Spleen (tissue), 11 donors: ENCODE measurements at regions not wholly inside any gene's neighbourhood (a gene's known extent, or its start where the extent isn't known, plus 50 kb on each side); places are given as distances from the start of the nearest gene placed in this dataset.

ENCODE experiments used
- DNase-seq: peaks from one replicate; pipeline ENCODE4 v3.0.0-alpha.2; 2020
- H3K27ac ChIP-seq, 8 donors: fragments of 200-600 bp; sonication (generic) in 7 of 8; 1 replicate in 4 of 8; 2 replicates in 4 of 8; pipeline versions ENCODE4 v1.5.0 to v1.8.0; 2016 to 2021; ENCODE audit warnings: inconsistent platforms in 4 of 8, mild to moderate bottlenecking in 4 of 8, moderate library complexity in 1 of 8
- H3K27me3 ChIP-seq, 7 donors: fragments of 200-600 bp; sonication (generic) in 6 of 7; replicated peaks in 1 of 7; 1 replicate in 4 of 7; 2 replicates in 3 of 7; pipeline versions ENCODE4 v1.5.0 to v1.8.0; 2016 to 2021; ENCODE audit warnings: inconsistent platforms in 3 of 7, mild to moderate bottlenecking in 1 of 7
- H3K36me3 ChIP-seq, 6 donors: fragments of 200-600 bp; sonication (generic) in 5 of 6; 1 replicate in 4 of 6; 2 replicates in 2 of 6; pipeline versions ENCODE4 v1.5.0 to v1.8.0; 2016 to 2021; ENCODE audit warnings: inconsistent platforms in 2 of 6
- H3K4me1 ChIP-seq, 6 donors: fragments of 200-600 bp; sonication (generic) in 5 of 6; 1 replicate in 3 of 6; 2 replicates in 3 of 6; pipeline versions ENCODE4 v1.5.0 to v1.8.0; 2016 to 2021; ENCODE audit warnings: inconsistent platforms in 3 of 6
- H3K4me3 ChIP-seq, 8 donors: fragments of 200-600 bp; sonication (generic) in 7 of 8; 1 replicate in 4 of 8; 2 replicates in 4 of 8; pipeline versions ENCODE4 v1.5.0 to v1.8.0; 2016 to 2021; ENCODE audit warnings: inconsistent platforms in 4 of 8, mild to moderate bottlenecking in 4 of 8, moderate library complexity in 2 of 8
- H3K9me3 ChIP-seq, 8 donors: fragments of 200-600 bp; sonication (generic) in 7 of 8; 1 replicate in 4 of 8; 2 replicates in 4 of 8; pipeline versions ENCODE4 v1.5.0 to v1.8.0; 2016 to 2021; ENCODE audit warnings: inconsistent platforms in 4 of 8
- POLR2A ChIP-seq, 3 donors: fragments of 450-650 bp; IDR thresholded peaks; one replicate each; pipeline ENCODE4 v1.5.1; 2017; ENCODE audit warnings: antibody characterized with exemption in 3 of 3, mild to moderate bottlenecking in 1 of 3
- POLR2AphosphoS5 ChIP-seq, 3 donors: sonication (generic); formaldehyde crosslinking; IDR thresholded peaks; one replicate each; pipeline ENCODE4 v1.5.1; 2017; ENCODE audit warnings: antibody characterized with exemption in 3 of 3
- WGBS, 5 donors: extraction: QIAGEN DNeasy Blood & Tissue Kit in 3 of 5; methylation state at CpG; one replicate each; pipeline versions ENCODE4 v1.1.5 to v1.1.7; 2013 to 2018; 5-methylcytosine and 5-hydroxymethylcytosine counted together
- intact Hi-C: fragments of 100-400 bp; cut with DNase I; formaldehyde crosslinking; loops from one replicate; pipeline ENCODE4 v1.15.0; 2023; ENCODE audit warnings: low total_unique reads
- TF ChIP-seq, protein P1 (sequence below), 11 experiments: fragments of 200-600 bp in 7 of 11; fragments of 450-650 bp in 4 of 11; sonication (generic) in 4 of 11; IDR thresholded peaks in 8 of 11; conservative IDR thresholded peaks in 3 of 11; 1 replicate in 7 of 11; 2 replicates in 4 of 11; pipeline versions ENCODE4 v1.4.0 to v1.8.0; 2016 to 2021; ENCODE audit warnings: antibody characterized with exemption in 11 of 11, inconsistent platforms in 4 of 11, mild to moderate bottlenecking in 1 of 11
- donor health status: healthy with polysubstance abuse.
- donor health status: DM: no; HTN: no; CAD: no; lungs with moderate emphysema.
- donor health status: DM: no; HTN: no; CAD: no.
- donor health status: Bipolar disorder and iron deficiency.
- donor health status: healthy.
- donor health status: DM: no; HTN: no; CAD: no.
- donor health status: DM: yes; HTN: yes; CAD: no.

DNA sequence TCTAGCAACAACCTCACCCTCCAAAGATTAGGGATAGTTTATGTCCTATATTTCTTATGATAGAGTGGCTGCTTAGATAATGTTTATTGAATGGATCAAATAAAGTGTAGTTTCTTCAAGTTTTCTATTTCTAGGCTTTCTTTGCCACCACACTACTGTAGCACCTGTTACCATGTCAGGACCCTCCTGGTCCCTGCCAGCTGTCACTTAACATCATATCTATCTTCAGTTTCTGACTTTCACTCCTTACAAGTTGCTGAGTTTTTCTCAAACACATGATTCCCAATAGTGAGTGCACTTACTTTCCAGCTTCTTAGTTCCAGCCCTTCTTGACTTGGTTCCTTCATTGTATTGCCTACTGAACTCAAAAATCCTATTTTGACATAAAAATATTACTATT lies 593.9 kb upstream of the PITX2 start:
- no peak for TF ChIP-seq POLR2AphosphoS5 (IDR thresholded peaks at IDR 0.05)
- no peak for TF ChIP-seq POLR2A (IDR thresholded peaks at IDR 0.05)
- TF ChIP-seq, protein P1, sequence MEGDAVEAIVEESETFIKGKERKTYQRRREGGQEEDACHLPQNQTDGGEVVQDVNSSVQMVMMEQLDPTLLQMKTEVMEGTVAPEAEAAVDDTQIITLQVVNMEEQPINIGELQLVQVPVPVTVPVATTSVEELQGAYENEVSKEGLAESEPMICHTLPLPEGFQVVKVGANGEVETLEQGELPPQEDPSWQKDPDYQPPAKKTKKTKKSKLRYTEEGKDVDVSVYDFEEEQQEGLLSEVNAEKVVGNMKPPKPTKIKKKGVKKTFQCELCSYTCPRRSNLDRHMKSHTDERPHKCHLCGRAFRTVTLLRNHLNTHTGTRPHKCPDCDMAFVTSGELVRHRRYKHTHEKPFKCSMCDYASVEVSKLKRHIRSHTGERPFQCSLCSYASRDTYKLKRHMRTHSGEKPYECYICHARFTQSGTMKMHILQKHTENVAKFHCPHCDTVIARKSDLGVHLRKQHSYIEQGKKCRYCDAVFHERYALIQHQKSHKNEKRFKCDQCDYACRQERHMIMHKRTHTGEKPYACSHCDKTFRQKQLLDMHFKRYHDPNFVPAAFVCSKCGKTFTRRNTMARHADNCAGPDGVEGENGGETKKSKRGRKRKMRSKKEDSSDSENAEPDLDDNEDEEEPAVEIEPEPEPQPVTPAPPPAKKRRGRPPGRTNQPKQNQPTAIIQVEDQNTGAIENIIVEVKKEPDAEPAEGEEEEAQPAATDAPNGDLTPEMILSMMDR (IDR thresholded peaks at IDR 0.05 in 8 of 11, conservative IDR thresholded peaks at IDR 0.05 in 3 of 11) = no peak
- DNase-seq = no peak
- intact Hi-C loops = no loop called here

DNA sequence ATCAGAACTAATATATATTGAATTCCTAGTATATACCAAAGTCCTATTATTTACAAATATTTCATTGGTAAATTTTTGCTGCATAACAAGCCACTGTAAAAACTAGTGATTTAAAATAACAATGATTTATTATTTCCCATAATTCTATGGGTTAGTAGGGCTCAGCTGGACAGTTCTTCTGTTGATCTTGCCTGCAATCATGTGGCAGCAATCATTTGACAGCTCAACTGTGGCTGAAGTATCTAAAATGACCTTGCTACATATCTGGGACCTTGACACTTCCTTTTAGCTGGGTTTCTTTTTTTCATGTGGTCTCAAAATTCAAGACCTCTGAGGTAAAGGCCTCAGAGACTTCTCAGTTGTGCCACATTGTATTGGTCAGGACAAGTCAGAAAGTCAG lies 598.5 kb upstream of the PITX2 start:
- intact Hi-C loops = no loop called here
- Histone ChIP-seq H3K9me3 (peaks cover 0 to 6% (median 0%) of the 10 kb centered on the region in 8 donors), H3K36me3 (no peaks in the 10 kb centered on the region), H3K27ac (no peak overlapping the region), H3K4me3 (no peak overlapping the region), H3K4me1 (no peaks in the 10 kb centered on the region), H3K27me3 (no peaks in the 10 kb centered on the region)
- DNase-seq = no peak
- TF ChIP-seq POLR2A (IDR thresholded peaks at IDR 0.05) (no peak), POLR2AphosphoS5 (IDR thresholded peaks at IDR 0.05) (no peak)
- TF ChIP-seq, protein P1 (IDR thresholded peaks at IDR 0.05 in 8 of 11, conservative IDR thresholded peaks at IDR 0.05 in 3 of 11) = no peak

More for the DNA sequence above, 593.9 kb upstream of the PITX2 start:
- H3K27me3 ChIP-seq = no peaks in the 10 kb centered on the region
- peaks cover 0 to 6% (median 0%) of the 10 kb centered on the region in 8 donors for H3K9me3 ChIP-seq
- no peaks in the 10 kb centered on the region for H3K36me3 ChIP-seq
- H3K4me1 ChIP-seq = no peaks in the 10 kb centered on the region
- H3K4me3 ChIP-seq = no peak overlapping the region
- H3K27ac ChIP-seq = no peak overlapping the region

DNA sequence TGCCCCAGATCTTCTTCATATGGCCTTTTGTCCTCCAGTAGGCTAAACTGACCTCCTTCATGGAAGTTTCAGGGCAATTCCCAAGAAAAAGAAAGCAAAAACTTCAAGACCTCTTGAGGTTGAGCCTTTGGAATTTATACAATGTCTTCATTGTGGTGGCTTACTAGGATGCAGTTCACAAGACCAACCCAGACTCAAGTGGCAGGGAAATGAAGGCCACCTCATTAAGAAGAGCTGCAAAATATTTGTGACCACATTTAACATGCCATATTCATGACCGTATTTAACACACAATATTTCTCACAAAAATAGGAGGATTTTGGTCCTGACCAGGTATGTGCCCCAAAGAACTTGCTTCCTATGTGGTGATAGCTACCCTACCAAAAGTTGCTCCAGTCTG lies 605.5 kb upstream of the PITX2 start:
- no peaks in the 10 kb centered on the region for H3K36me3 ChIP-seq
- intact Hi-C loops = no loop called here
- no peak for DNase-seq

DNA sequence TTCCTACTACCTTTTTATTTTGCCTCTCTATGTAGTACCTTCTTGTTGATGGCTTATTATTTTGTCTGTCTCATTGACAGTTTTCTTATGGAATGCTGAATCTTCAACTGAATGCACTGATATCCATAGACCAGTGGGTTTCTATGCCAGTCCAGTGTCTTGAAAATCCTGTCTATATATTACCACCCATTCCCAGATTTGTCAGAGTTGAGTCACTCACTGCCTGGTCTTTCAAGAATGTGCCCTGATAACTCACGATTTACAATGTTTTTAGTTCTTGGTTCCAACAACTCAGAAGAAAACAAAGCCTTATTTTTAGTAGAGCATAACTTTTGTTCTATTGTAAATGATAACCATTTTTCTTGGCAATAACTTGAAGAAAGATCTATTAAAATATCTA lies 606.0 kb upstream of the PITX2 start:
- H3K27me3 ChIP-seq = no peaks in the 10 kb centered on the region

More for the DNA sequence above, 605.5 kb upstream of the PITX2 start:
- H3K27ac ChIP-seq = no peak overlapping the region
- WGBS, 5 donors = 81 to 100% (median 90%) methylated on average over 1 of the region's 1 CpG
- no peaks in the 10 kb centered on the region for H3K9me3 ChIP-seq
- no peaks in the 10 kb centered on the region for H3K4me1 ChIP-seq
- TF ChIP-seq POLR2AphosphoS5 (IDR thresholded peaks at IDR 0.05) (no peak), POLR2A (IDR thresholded peaks at IDR 0.05) (no peak)
- TF ChIP-seq, protein P1 (IDR thresholded peaks at IDR 0.05 in 8 of 11, conservative IDR thresholded peaks at IDR 0.05 in 3 of 11) = no peak
- H3K27me3 ChIP-seq = no peaks in the 10 kb centered on the region
- no peak overlapping the region for H3K4me3 ChIP-seq

More for the DNA sequence above, 606.0 kb upstream of the PITX2 start:
- no peaks in the 10 kb centered on the region for H3K9me3 ChIP-seq
- DNase-seq = no peak
- WGBS, 5 donors = 47 to 72% (median 60%) methylated on average over 1 of the region's 1 CpG
- intact Hi-C loops = no loop called here
- H3K4me1 ChIP-seq = no peaks in the 10 kb centered on the region
- H3K36me3 ChIP-seq = no peaks in the 10 kb centered on the region
- TF ChIP-seq POLR2A (IDR thresholded peaks at IDR 0.05) = no peak
- TF ChIP-seq POLR2AphosphoS5 (IDR thresholded peaks at IDR 0.05) = no peak
- TF ChIP-seq, protein P1 (IDR thresholded peaks at IDR 0.05 in 8 of 11, conservative IDR thresholded peaks at IDR 0.05 in 3 of 11) = no peak
- no peak overlapping the region for H3K27ac ChIP-seq
- H3K4me3 ChIP-seq = no peak overlapping the region
